Natural killer cell (primary cell): ENCODE measurements at regions not wholly inside any gene's neighbourhood (a gene's known extent, or its start where the extent isn't known, plus 50 kb on each side); places are given as distances from the start of the nearest gene placed in this dataset.

Experiments
- ATAC-seq, 3 donors: fragments of 150-1000 bp in 2 of 3; fragments of 200-7000 bp in 1 of 3; cut with Tn5 transposase; 1 replicate in 1 of 3; 2 replicates in 2 of 3; pipeline ENCODE4 v1.10.0; 2021; ENCODE audit warnings: mild to moderate bottlenecking in 2 of 3, moderate library complexity in 2 of 3
- DNase-seq, 2 donors: peaks; one replicate each; pipeline versions ENCODE4 v3.0.0 to v3.0.0-alpha.2; 2013 to 2021; ENCODE audit warnings: mixed read lengths in 1 of 2
- H3K27ac ChIP-seq: one replicate; pipeline ENCODE4 v1.5.1; 2013; ENCODE audit warnings: mild to moderate bottlenecking, low read length
- H3K27me3 ChIP-seq: one replicate; pipeline ENCODE4 v1.6.1; 2013; ENCODE audit warnings: low read length; ENCODE audit not compliant: control insufficient read depth, insufficient read depth
- H3K36me3 ChIP-seq: one replicate; pipeline ENCODE4 v1.6.1; 2013; ENCODE audit warnings: low read length; ENCODE audit not compliant: control insufficient read depth, insufficient read depth
- H3K4me1 ChIP-seq: one replicate; pipeline ENCODE4 v1.6.1; 2013; ENCODE audit warnings: low read length; ENCODE audit not compliant: control insufficient read depth, insufficient read depth
- H3K4me3 ChIP-seq: one replicate; pipeline ENCODE4 v1.5.1; 2013; ENCODE audit warnings: low read length
- H3K9me3 ChIP-seq: one replicate; pipeline ENCODE4 v1.6.1; 2013; ENCODE audit warnings: low read length; ENCODE audit not compliant: control insufficient read depth, insufficient read depth
- H3K27ac Mint-ChIP-seq, 2 donors: one replicate each; pipeline ENCODE4 v1.8.0; 2022; ENCODE audit warnings: mild to moderate bottlenecking in 2 of 2, mixed read lengths in 2 of 2, moderate library complexity in 1 of 2
- H3K27me3 Mint-ChIP-seq, 2 donors: one replicate each; pipeline ENCODE4 v1.8.0; 2022; ENCODE audit warnings: low read depth in 2 of 2, mixed read lengths in 2 of 2
- H3K36me3 Mint-ChIP-seq: one replicate; pipeline ENCODE4 v1.8.0; 2022; ENCODE audit warnings: mixed read lengths
- H3K4me1 Mint-ChIP-seq, 2 donors: one replicate each; pipeline ENCODE4 v1.8.0; 2022; ENCODE audit warnings: mixed read lengths in 2 of 2
- H3K4me3 Mint-ChIP-seq: one replicate; pipeline ENCODE4 v1.8.0; 2022; ENCODE audit warnings: mild to moderate bottlenecking, moderate library complexity, mixed read lengths
- H3K9me3 Mint-ChIP-seq, 2 donors: one replicate each; pipeline ENCODE4 v1.8.0; 2022; ENCODE audit warnings: mixed read lengths in 2 of 2
- WGBS: methylation state at CpG from one replicate; pipeline ENCODE4 v1.1.7; 2013; ENCODE audit warnings: missing lambda C conversion rate; ENCODE audit not compliant: insufficient coverage; 5-methylcytosine and 5-hydroxymethylcytosine counted together
- intact Hi-C: fragments of 100-400 bp; cut with micrococcal nuclease; formaldehyde crosslinking; loops from one replicate; pipeline ENCODE4 v1.14.2; 2022
- TF ChIP-seq, protein P1 (sequence below): fragments of 200-600 bp; IDR thresholded peaks from one replicate; pipeline ENCODE4 v1.8.0; 2022; ENCODE audit warnings: antibody characterized with exemption

DNA sequence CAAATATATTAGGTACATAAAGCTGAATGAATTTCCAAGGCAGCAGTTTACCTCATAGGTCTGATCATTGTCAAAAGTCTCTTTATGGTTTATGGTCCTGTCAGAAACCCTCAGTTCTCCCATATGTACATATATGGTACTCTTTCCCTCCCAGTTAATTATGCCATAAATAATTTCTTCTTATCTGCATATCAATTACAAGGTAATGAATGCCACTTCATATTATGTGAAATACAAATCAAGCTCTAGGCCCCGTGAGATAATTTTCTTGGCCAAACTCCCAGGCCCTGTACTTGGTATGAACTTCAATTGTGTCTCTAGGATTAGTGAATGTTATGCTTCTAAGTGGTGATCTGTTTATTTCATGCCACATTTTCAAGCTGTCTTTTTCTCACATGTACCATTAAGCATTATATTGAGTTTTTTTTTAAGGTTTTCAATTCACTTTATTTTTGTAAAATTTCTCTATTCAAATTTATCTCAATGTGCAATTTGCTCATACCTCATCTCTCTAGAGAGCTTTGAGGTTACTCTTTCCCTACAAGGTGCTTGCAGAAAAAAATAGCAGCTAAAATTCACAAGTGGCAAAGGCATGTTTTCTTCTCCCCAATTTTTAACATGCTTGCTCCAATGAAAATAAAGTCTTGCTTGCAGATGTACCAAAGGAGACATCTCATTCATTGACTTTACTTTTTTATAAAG, 430.6 kb upstream of the VRK2 start:
- no peak overlapping the region for H3K27ac ChIP-seq
- no peak overlapping the region for H3K4me3 ChIP-seq
- Mint-ChIP-seq H3K9me3 (peaks cover 3 to 10% of the 10 kb centered on the region in 2 donors), H3K4me3 (no peak overlapping the region), H3K36me3 (peaks cover 6% of the 10 kb centered on the region), H3K4me1 (no peaks in the 10 kb centered on the region), H3K27me3 (no peaks in the 10 kb centered on the region), H3K27ac (no peak overlapping the region)
- no peaks in the 10 kb centered on the region for H3K9me3 ChIP-seq
- no peaks in the 10 kb centered on the region for H3K4me1 ChIP-seq
- no CpG with 5 or more reads among the region's 1 CpG for WGBS
- DNase-seq: no peak
- TF ChIP-seq, protein P1, sequence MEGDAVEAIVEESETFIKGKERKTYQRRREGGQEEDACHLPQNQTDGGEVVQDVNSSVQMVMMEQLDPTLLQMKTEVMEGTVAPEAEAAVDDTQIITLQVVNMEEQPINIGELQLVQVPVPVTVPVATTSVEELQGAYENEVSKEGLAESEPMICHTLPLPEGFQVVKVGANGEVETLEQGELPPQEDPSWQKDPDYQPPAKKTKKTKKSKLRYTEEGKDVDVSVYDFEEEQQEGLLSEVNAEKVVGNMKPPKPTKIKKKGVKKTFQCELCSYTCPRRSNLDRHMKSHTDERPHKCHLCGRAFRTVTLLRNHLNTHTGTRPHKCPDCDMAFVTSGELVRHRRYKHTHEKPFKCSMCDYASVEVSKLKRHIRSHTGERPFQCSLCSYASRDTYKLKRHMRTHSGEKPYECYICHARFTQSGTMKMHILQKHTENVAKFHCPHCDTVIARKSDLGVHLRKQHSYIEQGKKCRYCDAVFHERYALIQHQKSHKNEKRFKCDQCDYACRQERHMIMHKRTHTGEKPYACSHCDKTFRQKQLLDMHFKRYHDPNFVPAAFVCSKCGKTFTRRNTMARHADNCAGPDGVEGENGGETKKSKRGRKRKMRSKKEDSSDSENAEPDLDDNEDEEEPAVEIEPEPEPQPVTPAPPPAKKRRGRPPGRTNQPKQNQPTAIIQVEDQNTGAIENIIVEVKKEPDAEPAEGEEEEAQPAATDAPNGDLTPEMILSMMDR: no peak
- ATAC-seq: no peak
- intact Hi-C loops: no loop called here
- H3K27me3 ChIP-seq: no peaks in the 10 kb centered on the region
- no peaks in the 10 kb centered on the region for H3K36me3 ChIP-seq

DNA sequence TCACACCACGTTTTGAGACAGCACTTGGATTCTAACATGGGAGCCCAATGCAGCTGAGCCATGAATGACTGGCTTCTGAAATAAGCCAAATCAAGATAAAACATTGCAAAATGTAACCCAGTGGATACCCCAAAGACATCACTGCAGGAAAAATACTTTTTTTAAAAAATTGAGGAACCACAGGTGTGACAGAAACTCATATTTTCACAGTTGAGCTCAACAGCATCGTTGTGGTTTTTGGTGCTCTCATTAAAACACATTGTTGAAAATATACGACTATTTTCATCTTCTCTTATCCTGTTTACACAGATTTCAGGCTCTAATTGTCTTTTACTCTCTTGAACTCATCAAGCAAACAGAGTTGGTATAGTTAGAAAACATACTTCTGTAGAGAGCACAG, 429.3 kb upstream of the VRK2 start:
- peaks cover 6% of the 10 kb centered on the region for H3K36me3 Mint-ChIP-seq
- no peaks in the 10 kb centered on the region for H3K4me1 Mint-ChIP-seq
- no peaks in the 10 kb centered on the region for H3K36me3 ChIP-seq
- intact Hi-C loops: no loop called here
- no peak overlapping the region for H3K4me3 ChIP-seq
- no peaks in the 10 kb centered on the region for H3K9me3 ChIP-seq
- peaks cover 3 to 8% of the 10 kb centered on the region in 2 donors for H3K9me3 Mint-ChIP-seq
- H3K4me1 ChIP-seq: no peaks in the 10 kb centered on the region
- H3K27me3 ChIP-seq: no peaks in the 10 kb centered on the region
- TF ChIP-seq, protein P1: no peak
- H3K27ac Mint-ChIP-seq: no peak overlapping the region
- ATAC-seq (no peak), DNase-seq (no peak)
- no peak overlapping the region for H3K27ac ChIP-seq
- 10% methylated on average over 3 of the region's 3 CpGs for WGBS
- H3K4me3 Mint-ChIP-seq: no peak overlapping the region
- no peaks in the 10 kb centered on the region for H3K27me3 Mint-ChIP-seq

DNA sequence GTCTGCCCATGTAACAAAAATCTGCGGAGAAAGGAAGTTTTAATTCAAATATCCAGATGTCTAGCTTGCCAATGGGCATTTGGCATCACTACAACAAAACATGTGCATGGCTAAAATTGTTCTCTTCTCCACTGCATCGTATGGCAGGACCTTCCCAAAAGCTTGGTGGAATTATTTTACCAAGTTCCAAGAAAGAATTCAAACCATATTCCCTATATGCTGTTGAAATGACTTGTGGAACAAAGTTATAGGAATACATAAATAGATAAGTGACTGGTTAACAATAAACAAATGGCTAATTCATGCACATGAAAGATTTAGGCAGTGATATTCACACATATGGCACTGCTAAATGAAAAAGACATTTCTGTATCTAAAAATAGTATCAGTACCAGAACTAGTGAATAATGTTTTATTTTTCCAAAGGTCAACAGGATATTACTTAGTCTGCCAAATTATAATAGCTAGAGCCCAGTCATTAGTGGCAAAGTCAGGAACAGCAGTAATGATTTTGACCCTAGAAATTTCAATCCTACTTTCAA, 425.4 kb upstream of the VRK2 start:
- no peaks in the 10 kb centered on the region for H3K4me1 Mint-ChIP-seq
- 0% methylated on average over 1 of the region's 2 CpGs for WGBS
- H3K27me3 Mint-ChIP-seq: no peaks in the 10 kb centered on the region
- TF ChIP-seq, protein P1: no peak
- no peak for DNase-seq
- no peaks in the 10 kb centered on the region for H3K4me1 ChIP-seq
- no peak overlapping the region for H3K4me3 ChIP-seq
- intact Hi-C loops: no loop called here
- H3K9me3 ChIP-seq: no peaks in the 10 kb centered on the region
- peaks cover 4 to 14% of the 10 kb centered on the region in 2 donors for H3K9me3 Mint-ChIP-seq
- H3K36me3 Mint-ChIP-seq: peaks cover 5% of the 10 kb centered on the region
- no peak overlapping the region for H3K27ac ChIP-seq
- no peaks in the 10 kb centered on the region for H3K36me3 ChIP-seq
- no peaks in the 10 kb centered on the region for H3K27me3 ChIP-seq
- no peak overlapping the region for H3K4me3 Mint-ChIP-seq
- ATAC-seq: no peak
- no peak overlapping the region for H3K27ac Mint-ChIP-seq

DNA sequence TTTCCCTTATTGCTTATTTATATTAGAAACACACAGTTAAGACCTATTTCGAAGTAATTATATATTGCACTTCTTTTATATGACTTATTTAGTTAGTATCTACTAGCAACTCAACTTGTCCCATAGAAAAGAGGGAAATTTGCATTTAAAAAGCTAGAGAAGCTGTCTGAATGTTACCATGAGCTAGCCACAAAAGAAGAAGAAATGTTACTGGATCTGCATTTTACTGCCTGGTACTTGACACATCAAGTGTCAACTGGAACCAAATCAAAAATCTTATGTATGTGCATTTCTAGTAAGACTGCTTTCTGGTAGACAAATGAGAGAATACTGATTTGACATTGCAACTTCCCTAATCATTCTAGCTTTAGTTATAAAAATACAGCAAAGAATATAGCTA, 424.6 kb upstream of the VRK2 start:
- DNase-seq (no peak), ATAC-seq (no peak)
- no peaks in the 10 kb centered on the region for H3K36me3 Mint-ChIP-seq
- no peaks in the 10 kb centered on the region for H3K9me3 ChIP-seq
- H3K4me3 ChIP-seq: no peak overlapping the region
- H3K36me3 ChIP-seq: no peaks in the 10 kb centered on the region
- no peaks in the 10 kb centered on the region for H3K27me3 Mint-ChIP-seq
- H3K4me1 ChIP-seq: no peaks in the 10 kb centered on the region
- no peak overlapping the region for H3K27ac Mint-ChIP-seq
- no peaks in the 10 kb centered on the region for H3K4me1 Mint-ChIP-seq
- H3K4me3 Mint-ChIP-seq: no peak overlapping the region
- intact Hi-C loops: no loop called here
- H3K9me3 Mint-ChIP-seq: peaks cover 4 to 14% of the 10 kb centered on the region in 2 donors
- WGBS: no CpG with 5 or more reads among the region's 1 CpG
- no peak overlapping the region for H3K27ac ChIP-seq
- no peaks in the 10 kb centered on the region for H3K27me3 ChIP-seq
- TF ChIP-seq, protein P1: no peak
